ENCODE measurements at regions not wholly inside any gene's neighbourhood (a gene's known extent, or its start where the extent isn't known, plus 50 kb on each side); places are given as distances from the start of the nearest gene placed in this dataset.

- POLR2A ChIA-PET, result no interaction called here
- no peak overlapping the region for H3K4me2 ChIP-seq (ENCODE audit: insufficient read depth, low read length)
- H3K36me3 ChIP-seq (ENCODE audit: control insufficient read depth in 2 of 2, extremely low read depth in 1 of 2, insufficient read depth in 2 of 2, low read length in 2 of 2), result no peaks in the 10 kb centered on the region
Measured at GRCh38 chr7:26083113-26083512, 68.9 kb upstream of the NFE2L3 start.

GRCh38 chr7:26084418-26084817 lies 67.6 kb upstream of the NFE2L3 start:
- Histone ChIP-seq H3K9me3 (replicated peaks; ENCODE audit: control insufficient read depth, insufficient read depth, low read length) (no peaks in the 10 kb centered on the region), H3K4me3 (replicated peaks in 1 of 3; ENCODE audit: insufficient read depth in 1 of 3, low read depth in 1 of 3, low read length in 3 of 3) (no peak overlapping the region), H3K27ac (ENCODE audit: insufficient read depth, low read depth, low read length) (no peak overlapping the region), H3K27me3 (ENCODE audit: control insufficient read depth in 2 of 2, insufficient read depth in 2 of 2, low read length in 2 of 2) (peaks cover 16 to 26% of the 10 kb centered on the region in 2 experiments), H3K79me2 (ENCODE audit: control insufficient read depth, insufficient read depth, low read length) (no peaks in the 10 kb centered on the region), H3K4me2 (ENCODE audit: insufficient read depth, low read length) (no peak overlapping the region), H3K9ac (replicated peaks; ENCODE audit: extremely low read depth, insufficient read depth, low read length) (no peak overlapping the region), H4K20me1 (replicated peaks; ENCODE audit: control insufficient read depth, extremely low read depth, insufficient read depth, low read length) (no peaks in the 10 kb centered on the region), H3K36me3 (ENCODE audit: control insufficient read depth in 2 of 2, extremely low read depth in 1 of 2, insufficient read depth in 2 of 2, low read length in 2 of 2) (no peaks in the 10 kb centered on the region), H2AFZ (ENCODE audit: low read depth, low read length) (no peak overlapping the region), H3K4me1 (ENCODE audit: control insufficient read depth, extremely low read depth, insufficient read depth, low read length) (no peaks in the 10 kb centered on the region), H3K9me1 (replicated peaks; ENCODE audit: control insufficient read depth, extremely low read depth, insufficient read depth, low read length) (no peaks in the 10 kb centered on the region)
- TF ChIP-seq MAX (IDR thresholded peaks at IDR 0.05; ENCODE audit: insufficient read depth, insufficient read length) (no peak), JUN (IDR thresholded peaks at IDR 0.05; ENCODE audit: borderline replicate concordance, insufficient read depth, insufficient read length, low read depth) (no peak), POLR2AphosphoS5 (IDR thresholded peaks at IDR 0.05; ENCODE audit: insufficient read depth, low read depth, low read length) (no peak), FOS (IDR thresholded peaks at IDR 0.05; ENCODE audit: borderline replicate concordance, insufficient read depth, low read length) (no peak)
- dilution Hi-C loops (cut with MboI; ENCODE audit: extremely low pct_ligation_motif_present, low sequenced_read_pairs) (no loop called here), intact Hi-C loops (cut with micrococcal nuclease) (no loop called here)
- ChIA-PET CTCF (interaction anchor here (0.7 to 12.0 kb wide), 4 partner anchors 83 to 583 kb away, joined by 3 to 233 read pairs (median 5); no protein-coding TSS in a partner anchor), POLR2A (no interaction called here)
- FAIRE-seq, result no peak
- DNase-seq (ENCODE audit: low read depth, low spot score), result no peak
- BruUV-seq (replicated peaks), result no TSS peak

More at GRCh38 chr7:26083113-26083512, 68.9 kb upstream of the NFE2L3 start:
- H3K9me1 ChIP-seq (replicated peaks; ENCODE audit: control insufficient read depth, extremely low read depth, insufficient read depth, low read length), result no peaks in the 10 kb centered on the region
- FAIRE-seq (no peak), DNase-seq (ENCODE audit: low read depth, low spot score) (no peak)
- intact Hi-C loops (cut with micrococcal nuclease) (no loop called here), dilution Hi-C loops (cut with MboI; ENCODE audit: extremely low pct_ligation_motif_present, low sequenced_read_pairs) (no loop called here)
- H3K9ac ChIP-seq (replicated peaks; ENCODE audit: extremely low read depth, insufficient read depth, low read length), result no peak overlapping the region
- H3K27ac ChIP-seq (ENCODE audit: insufficient read depth, low read depth, low read length), result no peak overlapping the region
- BruUV-seq (replicated peaks), result no TSS peak
- no peaks in the 10 kb centered on the region for H4K20me1 ChIP-seq (replicated peaks; ENCODE audit: control insufficient read depth, extremely low read depth, insufficient read depth, low read length)
- no peaks in the 10 kb centered on the region for H3K4me1 ChIP-seq (ENCODE audit: control insufficient read depth, extremely low read depth, insufficient read depth, low read length)
- no peak overlapping the region for H3K4me3 ChIP-seq (replicated peaks in 1 of 3; ENCODE audit: insufficient read depth in 1 of 3, low read depth in 1 of 3, low read length in 3 of 3)
- no peaks in the 10 kb centered on the region for H3K79me2 ChIP-seq (ENCODE audit: control insufficient read depth, insufficient read depth, low read length)
- CTCF ChIA-PET, result interaction anchor here (0.8 to 12.0 kb wide), 8 partner anchors 8 to 280 kb away, joined by 3 to 233 read pairs (median 4); no protein-coding TSS in a partner anchor
- peaks cover 24 to 39% of the 10 kb centered on the region in 2 experiments for H3K27me3 ChIP-seq (ENCODE audit: control insufficient read depth in 2 of 2, insufficient read depth in 2 of 2, low read length in 2 of 2)
- no peak for TF ChIP-seq POLR2AphosphoS5 (IDR thresholded peaks at IDR 0.05; ENCODE audit: insufficient read depth, low read depth, low read length)
- TF ChIP-seq POLR2A (IDR thresholded peaks at IDR 0.05; ENCODE audit: low read depth, low read length), result no peak
- TF ChIP-seq MAX (IDR thresholded peaks at IDR 0.05; ENCODE audit: insufficient read depth, insufficient read length), result no peak
- H2AFZ ChIP-seq (ENCODE audit: low read depth, low read length), result no peak overlapping the region
- no peaks in the 10 kb centered on the region for H3K9me3 ChIP-seq (replicated peaks; ENCODE audit: control insufficient read depth, insufficient read depth, low read length)
